ENCODE measurements at regions not wholly inside any gene's neighbourhood (a gene's known extent, or its start where the extent isn't known, plus 50 kb on each side); places are given as distances from the start of the nearest gene placed in this dataset.
A peak's percentile ranks its signal among the peaks of the same experiment; 100 is the strongest.

DNA sequence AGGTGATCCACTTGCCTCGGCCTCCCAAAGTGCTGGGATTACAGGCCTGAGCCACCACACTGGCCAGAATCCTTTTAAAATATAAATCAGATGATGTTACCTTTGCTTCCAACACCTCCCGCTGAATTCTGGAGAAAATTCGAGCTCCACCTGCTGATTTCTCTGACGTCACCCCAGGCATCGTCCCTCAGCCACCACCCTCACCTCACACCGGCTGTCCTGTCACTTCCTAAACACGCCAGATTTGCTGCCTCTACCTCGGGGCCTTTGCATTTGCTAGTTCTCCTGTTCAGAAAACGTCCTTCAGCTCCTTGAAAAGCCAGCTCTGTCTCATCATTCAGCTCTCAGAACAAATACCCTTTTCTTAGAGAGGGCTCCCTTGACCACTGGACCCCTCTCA, 57.9 kb downstream of the FBXO2 start:
- TF ChIP-seq NR2C2 (CRISPR knock-in tag; IDR thresholded peaks at IDR 0.05) (no peak), ZNF263 (CRISPR knock-in tag; IDR thresholded peaks at IDR 0.05; ENCODE audit: low read depth) (no peak), EMX1 (CRISPR knock-in tag; IDR thresholded peaks at IDR 0.05) (no peak), NR1H2 (CRISPR knock-in tag; IDR thresholded peaks at IDR 0.05) (no peak), SMAD4 (CRISPR knock-in tag; IDR thresholded peaks at IDR 0.05) (no peak), MYBL2 (CRISPR knock-in tag; IDR thresholded peaks at IDR 0.05) (no peak), ETV6 (CRISPR knock-in tag; IDR thresholded peaks at IDR 0.05) (no peak)
- TF ChIP-seq, protein P1, sequence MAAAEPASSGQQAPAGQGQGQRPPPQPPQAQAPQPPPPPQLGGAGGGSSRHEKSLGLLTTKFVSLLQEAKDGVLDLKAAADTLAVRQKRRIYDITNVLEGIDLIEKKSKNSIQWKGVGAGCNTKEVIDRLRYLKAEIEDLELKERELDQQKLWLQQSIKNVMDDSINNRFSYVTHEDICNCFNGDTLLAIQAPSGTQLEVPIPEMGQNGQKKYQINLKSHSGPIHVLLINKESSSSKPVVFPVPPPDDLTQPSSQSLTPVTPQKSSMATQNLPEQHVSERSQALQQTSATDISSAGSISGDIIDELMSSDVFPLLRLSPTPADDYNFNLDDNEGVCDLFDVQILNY (CRISPR knock-in tag; IDR thresholded peaks at IDR 0.05): no peak
- TF ChIP-seq, protein P2, sequence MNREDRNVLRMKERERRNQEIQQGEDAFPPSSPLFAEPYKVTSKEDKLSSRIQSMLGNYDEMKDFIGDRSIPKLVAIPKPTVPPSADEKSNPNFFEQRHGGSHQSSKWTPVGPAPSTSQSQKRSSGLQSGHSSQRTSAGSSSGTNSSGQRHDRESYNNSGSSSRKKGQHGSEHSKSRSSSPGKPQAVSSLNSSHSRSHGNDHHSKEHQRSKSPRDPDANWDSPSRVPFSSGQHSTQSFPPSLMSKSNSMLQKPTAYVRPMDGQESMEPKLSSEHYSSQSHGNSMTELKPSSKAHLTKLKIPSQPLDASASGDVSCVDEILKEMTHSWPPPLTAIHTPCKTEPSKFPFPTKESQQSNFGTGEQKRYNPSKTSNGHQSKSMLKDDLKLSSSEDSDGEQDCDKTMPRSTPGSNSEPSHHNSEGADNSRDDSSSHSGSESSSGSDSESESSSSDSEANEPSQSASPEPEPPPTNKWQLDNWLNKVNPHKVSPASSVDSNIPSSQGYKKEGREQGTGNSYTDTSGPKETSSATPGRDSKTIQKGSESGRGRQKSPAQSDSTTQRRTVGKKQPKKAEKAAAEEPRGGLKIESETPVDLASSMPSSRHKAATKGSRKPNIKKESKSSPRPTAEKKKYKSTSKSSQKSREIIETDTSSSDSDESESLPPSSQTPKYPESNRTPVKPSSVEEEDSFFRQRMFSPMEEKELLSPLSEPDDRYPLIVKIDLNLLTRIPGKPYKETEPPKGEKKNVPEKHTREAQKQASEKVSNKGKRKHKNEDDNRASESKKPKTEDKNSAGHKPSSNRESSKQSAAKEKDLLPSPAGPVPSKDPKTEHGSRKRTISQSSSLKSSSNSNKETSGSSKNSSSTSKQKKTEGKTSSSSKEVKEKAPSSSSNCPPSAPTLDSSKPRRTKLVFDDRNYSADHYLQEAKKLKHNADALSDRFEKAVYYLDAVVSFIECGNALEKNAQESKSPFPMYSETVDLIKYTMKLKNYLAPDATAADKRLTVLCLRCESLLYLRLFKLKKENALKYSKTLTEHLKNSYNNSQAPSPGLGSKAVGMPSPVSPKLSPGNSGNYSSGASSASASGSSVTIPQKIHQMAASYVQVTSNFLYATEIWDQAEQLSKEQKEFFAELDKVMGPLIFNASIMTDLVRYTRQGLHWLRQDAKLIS (CRISPR knock-in tag; IDR thresholded peaks at IDR 0.05; ENCODE audit: borderline replicate concordance): no peak
- TF ChIP-seq, protein P3, sequence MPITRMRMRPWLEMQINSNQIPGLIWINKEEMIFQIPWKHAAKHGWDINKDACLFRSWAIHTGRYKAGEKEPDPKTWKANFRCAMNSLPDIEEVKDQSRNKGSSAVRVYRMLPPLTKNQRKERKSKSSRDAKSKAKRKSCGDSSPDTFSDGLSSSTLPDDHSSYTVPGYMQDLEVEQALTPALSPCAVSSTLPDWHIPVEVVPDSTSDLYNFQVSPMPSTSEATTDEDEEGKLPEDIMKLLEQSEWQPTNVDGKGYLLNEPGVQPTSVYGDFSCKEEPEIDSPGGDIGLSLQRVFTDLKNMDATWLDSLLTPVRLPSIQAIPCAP (CRISPR knock-in tag; IDR thresholded peaks at IDR 0.05): no peak
- CTCF ChIA-PET: interaction anchor here (0.8 to 4.6 kb wide), 2 partner anchors 25 to 49 kb away, joined by 4 to 52 read pairs; no protein-coding TSS in a partner anchor
- no peak overlapping the region for H3K4me3 Mint-ChIP-seq
- no peaks in the 10 kb centered on the region for H3K9me3 Mint-ChIP-seq
- no peaks in the 10 kb centered on the region for H3K27me3 Mint-ChIP-seq (ENCODE audit: low read depth)
- DNase-seq (ENCODE audit: low spot score) (no peak), ATAC-seq (no peak)
- H3K27ac Mint-ChIP-seq: no peak overlapping the region
- POLR2A ChIA-PET: no interaction called here
- H3K36me3 Mint-ChIP-seq: no peaks in the 10 kb centered on the region
- peaks cover 23% of the 10 kb centered on the region for H3K4me1 Mint-ChIP-seq

DNA sequence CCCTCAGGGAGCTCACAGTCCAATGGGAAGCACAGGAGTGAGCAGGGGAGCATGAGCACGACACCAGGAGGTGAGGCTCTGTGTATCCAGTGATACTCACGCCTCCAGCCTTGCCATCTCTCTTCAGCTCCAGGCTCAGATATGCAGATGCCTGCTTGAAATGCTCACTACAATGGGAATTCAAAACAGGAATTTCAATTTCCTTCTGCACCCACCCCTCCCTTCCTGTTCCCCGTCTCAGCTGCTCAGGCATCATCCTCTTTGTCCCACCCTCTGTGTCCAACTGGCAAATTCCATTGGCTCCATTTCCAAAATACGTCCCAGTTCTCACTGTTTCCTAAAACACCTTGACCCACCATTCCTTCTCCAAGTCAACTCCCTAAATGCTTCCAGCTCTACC, 58.9 kb downstream of the FBXO2 start:
- H3K27me3 Mint-ChIP-seq (ENCODE audit: low read depth): no peaks in the 10 kb centered on the region
- H3K4me3 Mint-ChIP-seq: no peak overlapping the region
- no peak for DNase-seq (ENCODE audit: low spot score)
- peaks cover 23% of the 10 kb centered on the region for H3K4me1 Mint-ChIP-seq
- 0 out of 2 replicates have a peak overlapping the region, but pooled peaks have one; percentile 15 for H3K27ac Mint-ChIP-seq
- CTCF ChIA-PET: interaction anchor here (0.5 to 4.6 kb wide), 6 partner anchors 16 to 147 kb away, joined by 3 to 52 read pairs (median 7); no protein-coding TSS in a partner anchor
- TF ChIP-seq ZNF671 (CRISPR knock-in tag; IDR thresholded peaks at IDR 0.05) (no peak), GRHL2 (CRISPR knock-in tag; IDR thresholded peaks at IDR 0.05; ENCODE audit: insufficient replicate concordance, severe bottlenecking) (no peak), ESRRA (CRISPR knock-in tag; IDR thresholded peaks at IDR 0.05; ENCODE audit: borderline replicate concordance) (no peak), GABPB1 (CRISPR knock-in tag; IDR thresholded peaks at IDR 0.05) (no peak), SMAD3 (CRISPR knock-in tag; IDR thresholded peaks at IDR 0.05; ENCODE audit: borderline replicate concordance) (no peak), RELA (CRISPR knock-in tag; IDR thresholded peaks at IDR 0.05; ENCODE audit: borderline replicate concordance) (no peak), NFATC4 (CRISPR knock-in tag; IDR thresholded peaks at IDR 0.05) (no peak), HMGA2 (CRISPR knock-in tag; IDR thresholded peaks at IDR 0.05) (no peak), CREM (CRISPR knock-in tag; IDR thresholded peaks at IDR 0.05) (no peak)
- TF ChIP-seq, protein P4, sequence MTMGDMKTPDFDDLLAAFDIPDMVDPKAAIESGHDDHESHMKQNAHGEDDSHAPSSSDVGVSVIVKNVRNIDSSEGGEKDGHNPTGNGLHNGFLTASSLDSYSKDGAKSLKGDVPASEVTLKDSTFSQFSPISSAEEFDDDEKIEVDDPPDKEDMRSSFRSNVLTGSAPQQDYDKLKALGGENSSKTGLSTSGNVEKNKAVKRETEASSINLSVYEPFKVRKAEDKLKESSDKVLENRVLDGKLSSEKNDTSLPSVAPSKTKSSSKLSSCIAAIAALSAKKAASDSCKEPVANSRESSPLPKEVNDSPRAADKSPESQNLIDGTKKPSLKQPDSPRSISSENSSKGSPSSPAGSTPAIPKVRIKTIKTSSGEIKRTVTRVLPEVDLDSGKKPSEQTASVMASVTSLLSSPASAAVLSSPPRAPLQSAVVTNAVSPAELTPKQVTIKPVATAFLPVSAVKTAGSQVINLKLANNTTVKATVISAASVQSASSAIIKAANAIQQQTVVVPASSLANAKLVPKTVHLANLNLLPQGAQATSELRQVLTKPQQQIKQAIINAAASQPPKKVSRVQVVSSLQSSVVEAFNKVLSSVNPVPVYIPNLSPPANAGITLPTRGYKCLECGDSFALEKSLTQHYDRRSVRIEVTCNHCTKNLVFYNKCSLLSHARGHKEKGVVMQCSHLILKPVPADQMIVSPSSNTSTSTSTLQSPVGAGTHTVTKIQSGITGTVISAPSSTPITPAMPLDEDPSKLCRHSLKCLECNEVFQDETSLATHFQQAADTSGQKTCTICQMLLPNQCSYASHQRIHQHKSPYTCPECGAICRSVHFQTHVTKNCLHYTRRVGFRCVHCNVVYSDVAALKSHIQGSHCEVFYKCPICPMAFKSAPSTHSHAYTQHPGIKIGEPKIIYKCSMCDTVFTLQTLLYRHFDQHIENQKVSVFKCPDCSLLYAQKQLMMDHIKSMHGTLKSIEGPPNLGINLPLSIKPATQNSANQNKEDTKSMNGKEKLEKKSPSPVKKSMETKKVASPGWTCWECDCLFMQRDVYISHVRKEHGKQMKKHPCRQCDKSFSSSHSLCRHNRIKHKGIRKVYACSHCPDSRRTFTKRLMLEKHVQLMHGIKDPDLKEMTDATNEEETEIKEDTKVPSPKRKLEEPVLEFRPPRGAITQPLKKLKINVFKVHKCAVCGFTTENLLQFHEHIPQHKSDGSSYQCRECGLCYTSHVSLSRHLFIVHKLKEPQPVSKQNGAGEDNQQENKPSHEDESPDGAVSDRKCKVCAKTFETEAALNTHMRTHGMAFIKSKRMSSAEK (CRISPR knock-in tag; IDR thresholded peaks at IDR 0.05; ENCODE audit: borderline replicate concordance): no peak
- no peaks in the 10 kb centered on the region for H3K9me3 Mint-ChIP-seq
- POLR2A ChIA-PET: no interaction called here
- H3K36me3 Mint-ChIP-seq: no peaks in the 10 kb centered on the region
- ATAC-seq: no peak
